Progenitor cell of endocrine pancreas (in vitro differentiated cells): ENCODE measurements at regions not wholly inside any gene's neighbourhood (a gene's known extent, or its start where the extent isn't known, plus 50 kb on each side); places are given as distances from the start of the nearest gene placed in this dataset.

Experiments used
- DNase-seq: peaks from one replicate; pipeline ENCODE4 v3.0.0; 2021; ENCODE audit warnings: low spot score; ENCODE audit not compliant: unreplicated experiment
- H3K27ac Mint-ChIP-seq: 2 replicates; pipeline ENCODE4 v1.8.0; 2021; ENCODE audit warnings: mild to moderate bottlenecking, moderate library complexity, mixed read lengths
- H3K27me3 Mint-ChIP-seq: 2 replicates; pipeline ENCODE4 v1.8.0; 2021; ENCODE audit warnings: mixed read lengths
- H3K36me3 Mint-ChIP-seq: 2 replicates; pipeline ENCODE4 v1.8.0; 2022; ENCODE audit warnings: mixed read lengths; ENCODE audit not compliant: insufficient read depth
- H3K4me1 Mint-ChIP-seq: 2 replicates; pipeline ENCODE4 v1.8.0; 2021; ENCODE audit warnings: low read depth, mixed read lengths
- H3K4me3 Mint-ChIP-seq: 2 replicates; pipeline ENCODE4 v1.8.0; 2021; ENCODE audit warnings: low read depth, mild to moderate bottlenecking, moderate library complexity, mixed read lengths
- H3K9me3 Mint-ChIP-seq: 2 replicates; pipeline ENCODE4 v1.8.0; 2021; ENCODE audit warnings: low read depth, mixed read lengths
- TF ChIP-seq, protein P1 (sequence below): fragments of 200-600 bp; sonication (generic); IDR thresholded peaks from one replicate; pipeline ENCODE4 v1.5.0; 2021; ENCODE audit warnings: antibody characterized with exemption, mild to moderate bottlenecking; ENCODE audit not compliant: unreplicated experiment

- Mint-ChIP-seq H3K27me3 (no peaks in the 10 kb centered on the region), H3K9me3 (no peaks in the 10 kb centered on the region), H3K4me1 (peaks cover 3% of the 10 kb centered on the region), H3K36me3 (no peaks in the 10 kb centered on the region), H3K27ac (no peak overlapping the region), H3K4me3 (no peak overlapping the region)
- DNase-seq: no peak
- TF ChIP-seq, protein P1, sequence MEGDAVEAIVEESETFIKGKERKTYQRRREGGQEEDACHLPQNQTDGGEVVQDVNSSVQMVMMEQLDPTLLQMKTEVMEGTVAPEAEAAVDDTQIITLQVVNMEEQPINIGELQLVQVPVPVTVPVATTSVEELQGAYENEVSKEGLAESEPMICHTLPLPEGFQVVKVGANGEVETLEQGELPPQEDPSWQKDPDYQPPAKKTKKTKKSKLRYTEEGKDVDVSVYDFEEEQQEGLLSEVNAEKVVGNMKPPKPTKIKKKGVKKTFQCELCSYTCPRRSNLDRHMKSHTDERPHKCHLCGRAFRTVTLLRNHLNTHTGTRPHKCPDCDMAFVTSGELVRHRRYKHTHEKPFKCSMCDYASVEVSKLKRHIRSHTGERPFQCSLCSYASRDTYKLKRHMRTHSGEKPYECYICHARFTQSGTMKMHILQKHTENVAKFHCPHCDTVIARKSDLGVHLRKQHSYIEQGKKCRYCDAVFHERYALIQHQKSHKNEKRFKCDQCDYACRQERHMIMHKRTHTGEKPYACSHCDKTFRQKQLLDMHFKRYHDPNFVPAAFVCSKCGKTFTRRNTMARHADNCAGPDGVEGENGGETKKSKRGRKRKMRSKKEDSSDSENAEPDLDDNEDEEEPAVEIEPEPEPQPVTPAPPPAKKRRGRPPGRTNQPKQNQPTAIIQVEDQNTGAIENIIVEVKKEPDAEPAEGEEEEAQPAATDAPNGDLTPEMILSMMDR: no peak
Measured at GRCh38 chr11:29685361-29685760, 331.5 kb downstream of the KCNA4 start.

GRCh38 chr11:29682856-29683255 lies 334.0 kb downstream of the KCNA4 start:
- H3K27ac Mint-ChIP-seq: no peak overlapping the region
- no peaks in the 10 kb centered on the region for H3K27me3 Mint-ChIP-seq
- no peaks in the 10 kb centered on the region for H3K36me3 Mint-ChIP-seq
- no peak for DNase-seq
- no peaks in the 10 kb centered on the region for H3K9me3 Mint-ChIP-seq
- no peaks in the 10 kb centered on the region for H3K4me1 Mint-ChIP-seq
- TF ChIP-seq, protein P1: no peak
- no peak overlapping the region for H3K4me3 Mint-ChIP-seq

GRCh38 chr11:29679996-29680395 lies 336.8 kb downstream of the KCNA4 start:
- Mint-ChIP-seq H3K9me3 (no peaks in the 10 kb centered on the region), H3K4me1 (no peaks in the 10 kb centered on the region), H3K27ac (no peak overlapping the region), H3K4me3 (no peak overlapping the region), H3K27me3 (no peaks in the 10 kb centered on the region), H3K36me3 (no peaks in the 10 kb centered on the region)
- TF ChIP-seq, protein P1: no peak
- no peak for DNase-seq

- H3K4me3 Mint-ChIP-seq: no peak overlapping the region
- no peaks in the 10 kb centered on the region for H3K27me3 Mint-ChIP-seq
- no peaks in the 10 kb centered on the region for H3K36me3 Mint-ChIP-seq
- no peaks in the 10 kb centered on the region for H3K4me1 Mint-ChIP-seq
- H3K27ac Mint-ChIP-seq: no peak overlapping the region
- DNase-seq: no peak
- TF ChIP-seq, protein P1: no peak
- H3K9me3 Mint-ChIP-seq: no peaks in the 10 kb centered on the region
Measured at GRCh38 chr11:29676993-29677392, 339.8 kb downstream of the KCNA4 start.

- H3K27ac Mint-ChIP-seq: no peak overlapping the region
- peaks cover 15% of the 10 kb centered on the region for H3K9me3 Mint-ChIP-seq
- no peaks in the 10 kb centered on the region for H3K4me1 Mint-ChIP-seq
- DNase-seq: no peak
- H3K4me3 Mint-ChIP-seq: no peak overlapping the region
- TF ChIP-seq, protein P1: no peak
- no peaks in the 10 kb centered on the region for H3K27me3 Mint-ChIP-seq
- H3K36me3 Mint-ChIP-seq: no peaks in the 10 kb centered on the region
Measured at GRCh38 chr11:29669310-29669709, 347.5 kb downstream of the KCNA4 start.

DNA sequence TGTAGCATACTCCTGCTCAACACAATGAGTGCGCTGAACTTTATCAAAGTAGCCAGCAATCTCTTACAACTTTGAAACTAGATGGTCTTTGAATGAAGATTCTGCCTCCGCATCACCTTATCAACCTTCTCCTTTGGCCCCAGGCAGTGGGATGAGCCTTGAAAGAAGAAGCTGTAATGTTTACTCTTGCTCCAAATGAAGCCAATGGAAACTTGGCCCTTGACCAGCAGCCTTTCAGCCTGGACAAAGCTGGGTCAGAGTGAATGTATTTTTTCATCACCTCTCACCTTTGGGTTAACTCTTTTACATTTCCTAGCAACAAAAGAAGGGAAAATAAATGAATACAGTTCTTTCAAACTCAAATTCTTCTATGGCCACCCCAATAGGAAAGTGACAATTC lies 359.1 kb downstream of the KCNA4 start:
- DNase-seq: no peak
- TF ChIP-seq, protein P1: no peak
- H3K36me3 Mint-ChIP-seq: no peaks in the 10 kb centered on the region
- no peaks in the 10 kb centered on the region for H3K27me3 Mint-ChIP-seq
- H3K4me3 Mint-ChIP-seq: no peak overlapping the region
- H3K27ac Mint-ChIP-seq: no peak overlapping the region
- H3K4me1 Mint-ChIP-seq: no peaks in the 10 kb centered on the region
- H3K9me3 Mint-ChIP-seq: no peaks in the 10 kb centered on the region
